KOPT-K1 (cell line): ENCODE measurements at regions not wholly inside any gene's neighbourhood (a gene's known extent, or its start where the extent isn't known, plus 50 kb on each side); places are given as distances from the start of the nearest gene placed in this dataset.

ENCODE experiments used
- H3K27ac ChIP-seq: fragments of 200-600 bp; sonication (generic); 2 replicates; pipeline ENCODE4 v1.5.1; 2016; ENCODE audit warnings: antibody characterized with exemption, mild to moderate bottlenecking, low read depth, low read length; ENCODE audit not compliant: poor library complexity, severe bottlenecking
- H3K36me3 ChIP-seq: fragments of 200-600 bp; sonication (generic); 2 replicates; pipeline ENCODE4 v1.5.1; 2017; ENCODE audit warnings: antibody characterized with exemption, mild to moderate bottlenecking, low read length, moderate library complexity; ENCODE audit not compliant: insufficient read depth
- H3K9me3 ChIP-seq: fragments of 200-600 bp; sonication (generic); 2 replicates; pipeline ENCODE4 v1.5.1; 2017; ENCODE audit warnings: antibody characterized with exemption, low read length, mild to moderate bottlenecking; ENCODE audit not compliant: insufficient read depth, poor library complexity, severe bottlenecking

DNA sequence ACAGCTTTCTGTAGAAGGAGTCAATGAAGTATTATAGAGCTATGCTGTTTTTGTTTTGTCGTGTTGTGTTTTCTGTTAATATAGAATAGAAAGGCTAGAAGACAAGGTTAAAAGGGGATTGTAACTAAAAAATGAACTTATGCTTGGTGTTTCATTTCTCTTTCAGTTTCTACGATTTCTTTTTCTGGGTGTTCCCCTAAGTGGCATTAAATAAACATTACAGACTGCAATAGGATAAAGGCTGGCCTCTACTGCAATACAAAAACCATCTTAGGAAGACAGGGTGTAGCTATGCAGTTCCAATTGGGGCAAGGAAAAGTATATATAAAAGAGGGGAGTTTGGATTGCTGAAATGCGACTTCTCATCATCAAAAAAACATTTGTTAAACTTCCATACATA is 1609.7 kb upstream of the ACVR2A start:
- H3K27ac ChIP-seq = no peak overlapping the region
- no peaks in the 10 kb centered on the region for H3K9me3 ChIP-seq
- H3K36me3 ChIP-seq = no peaks in the 10 kb centered on the region

- Histone ChIP-seq H3K27ac (no peak overlapping the region), H3K9me3 (no peaks in the 10 kb centered on the region)
Observed at GRCh38 chr2:146229508-146230155, 1615.2 kb upstream of the ACVR2A start.

GRCh38 chr2:146228466-146229058 is 1616.3 kb upstream of the ACVR2A start:
- Histone ChIP-seq H3K36me3 (no peaks in the 10 kb centered on the region), H3K9me3 (no peaks in the 10 kb centered on the region), H3K27ac (no peak overlapping the region)

More at GRCh38 chr2:146229508-146230155, 1615.2 kb upstream of the ACVR2A start:
- H3K36me3 ChIP-seq = no peaks in the 10 kb centered on the region

- H3K9me3 ChIP-seq = no peaks in the 10 kb centered on the region
- no peaks in the 10 kb centered on the region for H3K36me3 ChIP-seq
- no peak overlapping the region for H3K27ac ChIP-seq
Observed at GRCh38 chr2:146228020-146228393, 1616.8 kb upstream of the ACVR2A start.

DNA sequence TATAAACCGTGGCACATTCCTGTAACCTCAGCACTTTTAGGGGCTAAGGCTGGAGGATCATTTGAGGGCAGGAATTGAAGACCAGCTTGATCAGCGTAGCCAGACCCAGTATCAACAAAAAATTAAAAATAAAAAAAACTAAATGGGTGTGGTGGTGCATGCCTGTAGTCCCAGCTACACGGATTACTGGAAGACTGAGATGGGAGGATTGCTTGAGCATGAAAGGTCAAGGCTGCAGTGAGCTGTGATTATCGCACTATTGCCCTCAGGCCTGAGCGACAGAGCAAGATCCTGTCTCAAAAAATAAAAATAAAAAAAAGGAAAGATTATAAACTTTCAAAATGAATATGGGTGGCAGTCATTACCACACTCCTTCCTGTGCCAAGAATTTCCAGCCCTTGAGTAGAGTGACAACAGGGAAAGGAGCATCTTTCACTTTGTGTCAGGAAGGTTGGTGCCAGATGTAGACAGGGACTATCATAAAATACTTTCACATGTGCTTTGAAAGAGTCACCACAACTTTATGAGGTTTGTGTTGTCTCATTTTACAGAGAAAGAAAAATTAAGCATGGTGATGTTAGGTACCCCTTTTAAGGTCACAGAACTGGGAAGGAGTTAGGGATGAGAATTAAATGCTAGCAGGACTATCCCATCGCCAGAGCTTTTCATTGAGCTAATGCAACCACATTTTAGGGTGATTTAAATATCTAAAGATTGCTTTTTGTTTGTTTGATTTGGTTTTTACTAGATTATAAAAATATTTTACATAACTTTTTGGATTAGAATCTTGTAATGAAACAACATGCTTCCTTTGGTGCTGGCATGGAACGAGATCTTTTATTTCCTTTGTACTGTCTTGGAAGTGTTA is 1617.4 kb upstream of the ACVR2A start:
- Histone ChIP-seq H3K9me3 (no peaks in the 10 kb centered on the region), H3K36me3 (no peaks in the 10 kb centered on the region), H3K27ac (no peak overlapping the region)

DNA sequence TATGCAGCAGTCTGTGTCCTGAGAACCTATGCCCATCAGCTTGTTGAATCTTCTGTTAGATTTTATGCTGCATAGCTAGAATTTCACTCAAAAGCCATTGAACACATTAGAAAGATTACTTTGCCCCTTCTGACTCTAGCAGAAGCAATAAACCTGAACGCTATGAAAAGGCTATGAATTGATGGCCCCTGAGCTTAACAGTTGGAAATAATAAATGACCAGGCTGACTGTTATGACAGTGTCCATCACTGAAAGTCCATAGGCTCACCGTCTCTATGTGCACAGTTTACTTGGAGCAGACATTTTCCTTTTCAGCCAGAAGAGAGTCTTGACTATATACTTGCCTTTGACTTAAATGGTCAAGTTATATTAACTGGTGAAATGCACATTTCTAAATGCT is 1618.8 kb upstream of the ACVR2A start:
- Histone ChIP-seq H3K27ac (no peak overlapping the region), H3K36me3 (no peaks in the 10 kb centered on the region), H3K9me3 (no peaks in the 10 kb centered on the region)

- no peaks in the 10 kb centered on the region for H3K9me3 ChIP-seq
- H3K27ac ChIP-seq = no peak overlapping the region
- H3K36me3 ChIP-seq = no peaks in the 10 kb centered on the region
Observed at GRCh38 chr2:146221826-146222225, 1623.0 kb upstream of the ACVR2A start.

DNA sequence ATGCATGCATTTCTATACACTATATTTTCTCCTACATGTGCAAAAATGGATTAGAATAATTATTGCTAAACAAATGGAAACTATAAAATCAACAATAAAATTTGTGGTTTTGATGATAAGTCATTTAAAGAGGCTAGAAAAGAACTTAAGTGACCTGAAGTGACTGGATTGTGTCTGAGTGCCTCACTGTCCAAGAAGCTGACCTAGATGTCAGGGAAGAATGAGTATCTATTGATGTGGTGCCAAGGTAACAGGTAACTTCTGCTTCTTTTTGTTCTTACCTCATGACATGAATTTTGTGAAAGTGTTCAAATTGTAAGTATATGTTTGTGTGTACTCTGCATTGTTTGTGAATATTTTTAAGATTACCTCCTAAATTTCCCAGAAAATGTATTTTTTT is 1623.9 kb upstream of the ACVR2A start:
- no peaks in the 10 kb centered on the region for H3K9me3 ChIP-seq
- H3K27ac ChIP-seq = no peak overlapping the region
- no peaks in the 10 kb centered on the region for H3K36me3 ChIP-seq

GRCh38 chr2:146214394-146214929 is 1630.4 kb upstream of the ACVR2A start:
- Histone ChIP-seq H3K27ac (no peak overlapping the region), H3K9me3 (no peaks in the 10 kb centered on the region), H3K36me3 (no peaks in the 10 kb centered on the region)

DNA sequence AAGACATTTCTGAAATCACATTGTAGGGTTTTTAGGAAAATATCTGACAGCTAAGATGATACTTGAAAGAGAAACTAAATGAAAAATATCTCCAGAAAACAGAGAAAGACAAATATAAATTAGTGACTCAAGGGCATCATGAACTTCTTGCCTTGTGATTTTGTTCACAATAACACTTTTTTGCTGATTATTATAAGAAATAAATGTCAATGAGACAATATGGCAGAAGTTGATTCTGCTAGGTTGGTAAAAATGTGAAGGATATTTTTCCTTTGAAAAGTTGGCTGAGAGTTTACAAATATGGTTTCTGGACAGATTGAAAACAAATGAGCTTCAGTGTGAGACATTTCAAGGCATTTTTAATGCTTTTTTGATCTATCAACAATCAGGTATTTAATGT is 1631.2 kb upstream of the ACVR2A start:
- H3K36me3 ChIP-seq = no peaks in the 10 kb centered on the region
- no peak overlapping the region for H3K27ac ChIP-seq
- H3K9me3 ChIP-seq = no peaks in the 10 kb centered on the region

- no peaks in the 10 kb centered on the region for H3K36me3 ChIP-seq
- H3K27ac ChIP-seq = no peak overlapping the region
- no peaks in the 10 kb centered on the region for H3K9me3 ChIP-seq
Observed at GRCh38 chr2:146212602-146213001, 1632.2 kb upstream of the ACVR2A start.

- Histone ChIP-seq H3K9me3 (no peaks in the 10 kb centered on the region), H3K27ac (no peak overlapping the region), H3K36me3 (no peaks in the 10 kb centered on the region)
Observed at GRCh38 chr2:146209842-146210275, 1635.0 kb upstream of the ACVR2A start.

DNA sequence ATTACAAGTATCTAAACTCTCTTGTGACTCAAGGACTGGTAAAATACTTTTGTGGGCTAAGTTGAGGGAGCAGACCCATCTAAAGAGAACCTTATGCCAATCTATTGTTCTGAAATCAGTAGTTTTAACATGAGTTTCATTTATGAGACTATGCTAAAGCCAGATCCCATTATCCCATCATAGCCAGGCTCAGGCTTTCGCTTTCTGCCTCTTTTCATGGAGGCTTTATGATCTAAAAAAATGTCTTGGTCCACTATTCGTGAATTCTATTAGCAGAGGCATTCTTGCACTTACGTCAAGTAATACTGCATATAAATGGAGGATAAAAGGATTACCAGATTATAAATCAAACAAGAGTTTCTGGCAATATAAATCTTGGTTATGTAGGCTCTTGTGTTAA is 1636.9 kb upstream of the ACVR2A start:
- H3K27ac ChIP-seq = no peak overlapping the region
- H3K9me3 ChIP-seq = no peaks in the 10 kb centered on the region
- H3K36me3 ChIP-seq = no peaks in the 10 kb centered on the region

GRCh38 chr2:146207417-146207816 is 1637.4 kb upstream of the ACVR2A start:
- Histone ChIP-seq H3K9me3 (no peaks in the 10 kb centered on the region), H3K36me3 (no peaks in the 10 kb centered on the region), H3K27ac (no peak overlapping the region)

GRCh38 chr2:146203064-146203624 is 1641.7 kb upstream of the ACVR2A start:
- no peaks in the 10 kb centered on the region for H3K9me3 ChIP-seq
- H3K36me3 ChIP-seq = no peaks in the 10 kb centered on the region

More at GRCh38 chr2:146203064-146203624, 1641.7 kb upstream of the ACVR2A start:
- H3K27ac ChIP-seq = no peak overlapping the region
